ENCODE measurements at regions not wholly inside any gene's neighbourhood (a gene's known extent, or its start where the extent isn't known, plus 50 kb on each side); places are given as distances from the start of the nearest gene placed in this dataset.

DNA sequence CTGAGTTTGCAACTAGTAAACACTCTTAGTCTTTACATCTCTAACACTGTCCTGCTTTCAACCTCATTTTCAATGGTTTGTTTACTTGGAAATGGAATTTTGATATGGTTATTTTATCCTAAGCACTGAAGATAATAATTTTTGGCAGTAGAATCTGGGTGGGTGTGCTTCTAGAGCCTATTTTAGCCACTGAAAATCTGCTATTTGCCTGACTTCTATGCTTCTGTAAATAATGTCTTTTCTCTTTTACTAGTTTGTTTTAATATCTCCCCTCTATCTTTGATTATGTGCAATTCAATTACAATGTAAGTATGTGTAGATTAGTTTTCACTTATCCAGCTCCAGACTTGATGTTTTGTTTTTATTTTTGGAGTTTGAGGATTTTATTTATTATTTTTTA, 197.5 kb downstream of the TUSC1 start:
- H3K36me3 Mint-ChIP-seq (ENCODE audit: low read depth), result no peaks in the 10 kb centered on the region
- DNase-seq (ENCODE audit: low spot score), result no peak
- H3K4me1 Mint-ChIP-seq (ENCODE audit: low read depth), result no peaks in the 10 kb centered on the region
- no peaks in the 10 kb centered on the region for H3K9me3 Mint-ChIP-seq (ENCODE audit: low read depth)
- H3K27me3 Mint-ChIP-seq (ENCODE audit: low read depth), result peaks cover 2% of the 10 kb centered on the region
- no peak overlapping the region for H3K4me3 Mint-ChIP-seq (ENCODE audit: unreplicated experiment)
- TF ChIP-seq, protein P1, sequence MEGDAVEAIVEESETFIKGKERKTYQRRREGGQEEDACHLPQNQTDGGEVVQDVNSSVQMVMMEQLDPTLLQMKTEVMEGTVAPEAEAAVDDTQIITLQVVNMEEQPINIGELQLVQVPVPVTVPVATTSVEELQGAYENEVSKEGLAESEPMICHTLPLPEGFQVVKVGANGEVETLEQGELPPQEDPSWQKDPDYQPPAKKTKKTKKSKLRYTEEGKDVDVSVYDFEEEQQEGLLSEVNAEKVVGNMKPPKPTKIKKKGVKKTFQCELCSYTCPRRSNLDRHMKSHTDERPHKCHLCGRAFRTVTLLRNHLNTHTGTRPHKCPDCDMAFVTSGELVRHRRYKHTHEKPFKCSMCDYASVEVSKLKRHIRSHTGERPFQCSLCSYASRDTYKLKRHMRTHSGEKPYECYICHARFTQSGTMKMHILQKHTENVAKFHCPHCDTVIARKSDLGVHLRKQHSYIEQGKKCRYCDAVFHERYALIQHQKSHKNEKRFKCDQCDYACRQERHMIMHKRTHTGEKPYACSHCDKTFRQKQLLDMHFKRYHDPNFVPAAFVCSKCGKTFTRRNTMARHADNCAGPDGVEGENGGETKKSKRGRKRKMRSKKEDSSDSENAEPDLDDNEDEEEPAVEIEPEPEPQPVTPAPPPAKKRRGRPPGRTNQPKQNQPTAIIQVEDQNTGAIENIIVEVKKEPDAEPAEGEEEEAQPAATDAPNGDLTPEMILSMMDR (IDR thresholded peaks at IDR 0.05), result no peak
- H3K27ac Mint-ChIP-seq (ENCODE audit: unreplicated experiment), result no peak overlapping the region

- no peaks in the 10 kb centered on the region for H3K36me3 Mint-ChIP-seq (ENCODE audit: low read depth)
- no peaks in the 10 kb centered on the region for H3K4me1 Mint-ChIP-seq (ENCODE audit: low read depth)
- no peak overlapping the region for H3K27ac Mint-ChIP-seq (ENCODE audit: unreplicated experiment)
- DNase-seq (ENCODE audit: low spot score), result no peak
- no peak overlapping the region for H3K4me3 Mint-ChIP-seq (ENCODE audit: unreplicated experiment)
- TF ChIP-seq, protein P1 (IDR thresholded peaks at IDR 0.05), result no peak
- peaks cover 43% of the 10 kb centered on the region for H3K9me3 Mint-ChIP-seq (ENCODE audit: low read depth)
- H3K27me3 Mint-ChIP-seq (ENCODE audit: low read depth), result no peaks in the 10 kb centered on the region
Observed at GRCh38 chr9:25472681-25473080, 205.6 kb downstream of the TUSC1 start.

- no peaks in the 10 kb centered on the region for H3K27me3 Mint-ChIP-seq (ENCODE audit: low read depth)
- no peak overlapping the region for H3K4me3 Mint-ChIP-seq (ENCODE audit: unreplicated experiment)
- H3K27ac Mint-ChIP-seq (ENCODE audit: unreplicated experiment), result no peak overlapping the region
- DNase-seq (ENCODE audit: low spot score), result no peak
- H3K36me3 Mint-ChIP-seq (ENCODE audit: low read depth), result no peaks in the 10 kb centered on the region
- TF ChIP-seq, protein P1 (IDR thresholded peaks at IDR 0.05), result no peak
- no peaks in the 10 kb centered on the region for H3K4me1 Mint-ChIP-seq (ENCODE audit: low read depth)
- H3K9me3 Mint-ChIP-seq (ENCODE audit: low read depth), result peaks cover 43% of the 10 kb centered on the region
Observed at GRCh38 chr9:25472085-25472607, 206.1 kb downstream of the TUSC1 start.

DNA sequence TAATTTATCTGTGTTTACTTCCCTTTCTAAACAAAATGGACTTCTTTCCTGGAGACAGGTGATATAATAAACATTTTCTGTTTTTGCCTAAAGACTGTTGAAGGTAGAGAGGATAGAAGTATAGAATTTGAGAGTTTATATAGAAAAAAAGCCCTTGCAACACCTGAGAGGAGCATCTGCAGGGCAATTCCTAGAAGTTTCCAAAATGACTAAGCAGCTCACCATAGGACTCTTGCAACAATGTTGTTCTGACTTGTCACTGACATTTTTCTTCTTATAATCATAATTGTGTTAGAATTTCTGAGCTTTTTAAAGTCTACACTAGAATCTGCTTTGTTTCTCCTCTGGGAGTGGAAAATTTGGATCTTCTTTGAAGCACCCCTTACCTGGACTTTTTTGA, 216.8 kb downstream of the TUSC1 start:
- Mint-ChIP-seq H3K4me1 (ENCODE audit: low read depth) (no peaks in the 10 kb centered on the region), H3K27ac (ENCODE audit: unreplicated experiment) (no peak overlapping the region), H3K4me3 (ENCODE audit: unreplicated experiment) (no peak overlapping the region), H3K36me3 (ENCODE audit: low read depth) (no peaks in the 10 kb centered on the region), H3K27me3 (ENCODE audit: low read depth) (peaks cover 2% of the 10 kb centered on the region), H3K9me3 (ENCODE audit: low read depth) (no peaks in the 10 kb centered on the region)
- DNase-seq (ENCODE audit: low spot score), result no peak
- TF ChIP-seq, protein P1 (IDR thresholded peaks at IDR 0.05), result no peak

- H3K4me3 Mint-ChIP-seq (ENCODE audit: unreplicated experiment), result no peak overlapping the region
- H3K27ac Mint-ChIP-seq (ENCODE audit: unreplicated experiment), result no peak overlapping the region
- H3K27me3 Mint-ChIP-seq (ENCODE audit: low read depth), result peaks cover 3% of the 10 kb centered on the region
Observed at GRCh38 chr9:25453875-25454274, 224.4 kb downstream of the TUSC1 start.

More at GRCh38 chr9:25453875-25454274, 224.4 kb downstream of the TUSC1 start:
- TF ChIP-seq, protein P1 (IDR thresholded peaks at IDR 0.05), result no peak
- no peaks in the 10 kb centered on the region for H3K9me3 Mint-ChIP-seq (ENCODE audit: low read depth)
- H3K36me3 Mint-ChIP-seq (ENCODE audit: low read depth), result no peaks in the 10 kb centered on the region
- no peak for DNase-seq (ENCODE audit: low spot score)
- H3K4me1 Mint-ChIP-seq (ENCODE audit: low read depth), result no peaks in the 10 kb centered on the region
